SKM-1 (cell line): ENCODE measurements at regions not wholly inside any gene's neighbourhood (a gene's known extent, or its start where the extent isn't known, plus 50 kb on each side); places are given as distances from the start of the nearest gene placed in this dataset.
A peak's percentile ranks its signal among the peaks of the same experiment; 100 is the strongest.
"Not testable (repeated sequence)": the region's sequence is repeated elsewhere in the genome, so short reads cannot be mapped to it uniquely, and the experiment has no call there.

ENCODE experiments used
- DNase-seq: peaks from one replicate; lab custom pipeline; 2025; ENCODE audit not compliant: unreplicated experiment; lab: John Stamatoyannopoulos, UW

- no peak for DNase-seq
Measured at GRCh38 chr22:48494968-48495750, 1332.5 kb downstream of the BRD1 start.

GRCh38 chr22:48494256-48494967 lies 1333.3 kb downstream of the BRD1 start:
- no peak for DNase-seq

GRCh38 chr22:48493733-48494132 lies 1333.9 kb downstream of the BRD1 start:
- no peak for DNase-seq

- peak; percentile 5 for DNase-seq
Measured at GRCh38 chr22:48492366-48493320, 1335.0 kb downstream of the BRD1 start.

GRCh38 chr22:48491451-48491941 lies 1336.2 kb downstream of the BRD1 start:
- DNase-seq, result no peak

- no peak for DNase-seq
Measured at GRCh38 chr22:48490500-48491411, 1336.9 kb downstream of the BRD1 start.

- no peak for DNase-seq
Measured at GRCh38 chr22:48489551-48490499, 1337.8 kb downstream of the BRD1 start.

GRCh38 chr22:48488611-48489511 lies 1338.8 kb downstream of the BRD1 start:
- no peak for DNase-seq

- DNase-seq, result no peak
Measured at GRCh38 chr22:48488149-48488551, 1339.5 kb downstream of the BRD1 start.

GRCh38 chr22:48486558-48486957 lies 1341.1 kb downstream of the BRD1 start:
- no peak for DNase-seq

- no peak for DNase-seq
Measured at GRCh38 chr22:48486134-48486532, 1341.5 kb downstream of the BRD1 start.

GRCh38 chr22:48485149-48486133 lies 1342.2 kb downstream of the BRD1 start:
- no peak for DNase-seq

GRCh38 chr22:48483764-48484528 lies 1343.7 kb downstream of the BRD1 start:
- DNase-seq, result no peak

- no peak for DNase-seq
Measured at GRCh38 chr22:48482771-48483170, 1344.9 kb downstream of the BRD1 start.

GRCh38 chr22:48482198-48482597 lies 1345.5 kb downstream of the BRD1 start:
- not testable (repeated sequence) for DNase-seq

- DNase-seq, result no peak
Measured at GRCh38 chr22:48481748-48482147, 1345.9 kb downstream of the BRD1 start.
